ENCODE measurements at regions not wholly inside any gene's neighbourhood (a gene's known extent, or its start where the extent isn't known, plus 50 kb on each side); places are given as distances from the start of the nearest gene placed in this dataset.

DNA sequence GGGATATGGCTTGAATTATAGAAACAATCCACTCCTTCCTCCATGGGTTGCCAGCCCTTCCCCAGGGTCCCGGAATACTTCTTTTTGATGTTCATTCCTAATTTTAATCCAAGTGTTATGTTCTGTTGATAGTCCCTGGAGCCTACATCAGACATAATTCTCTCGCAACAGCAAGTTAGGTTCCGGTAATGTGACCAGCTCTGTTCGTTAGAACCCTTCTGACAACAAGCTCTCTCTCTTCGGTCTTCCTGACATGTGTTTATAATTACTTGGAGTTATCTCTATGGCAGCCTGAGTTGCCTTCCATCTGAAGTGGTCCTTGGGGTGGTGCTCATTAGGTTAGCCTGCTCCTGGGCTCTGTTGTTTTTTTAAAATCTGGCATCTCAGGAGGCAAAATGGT is 506.9 kb upstream of the JARID2 start:
- intact Hi-C loops (cut with DNase I) = no loop called here
- 81 to 87% (median 83%) methylated on average over 5 of the region's 5 CpGs for WGBS, 3 donors
- no peaks in the 10 kb centered on the region for H3K4me1 ChIP-seq (ENCODE audit: insufficient read depth)
- no peak for DNase-seq
- no peaks in the 10 kb centered on the region for H3K36me3 ChIP-seq
- no peak overlapping the region for H3K4me3 ChIP-seq
- no peaks in the 10 kb centered on the region for H3K27me3 ChIP-seq
- no peak for TF ChIP-seq EP300 (IDR thresholded peaks at IDR 0.05)
- TF ChIP-seq POLR2A (IDR thresholded peaks at IDR 0.05) = no peak
- no peak for TF ChIP-seq CTCF (IDR thresholded peaks at IDR 0.05)
- H3K9me3 ChIP-seq = no peaks in the 10 kb centered on the region
- no peak overlapping the region for H3K27ac ChIP-seq

DNA sequence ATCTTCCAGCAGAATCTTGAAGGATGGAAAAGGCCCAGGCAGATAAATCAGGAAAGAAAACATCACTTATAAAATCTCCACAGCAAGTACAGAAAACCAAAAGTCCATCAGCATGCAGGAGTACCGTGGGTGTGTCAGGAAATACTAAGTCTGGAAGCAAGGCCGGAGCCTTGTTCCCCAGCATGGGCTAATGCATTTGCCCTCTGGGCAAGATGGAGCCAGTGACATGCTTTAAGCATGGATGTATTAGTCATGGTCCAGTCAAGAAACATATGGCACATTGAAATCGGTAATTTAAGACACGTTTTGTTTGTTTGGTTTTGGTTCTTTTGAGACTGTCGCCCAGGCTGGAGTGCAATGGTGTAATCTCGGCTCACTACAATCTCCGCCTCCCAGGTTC is 506.0 kb upstream of the JARID2 start:
- no peaks in the 10 kb centered on the region for H3K36me3 ChIP-seq
- 80 to 92% (median 81%) methylated on average over 7 of the region's 7 CpGs for WGBS, 3 donors
- H3K27me3 ChIP-seq = no peaks in the 10 kb centered on the region
- no peaks in the 10 kb centered on the region for H3K4me1 ChIP-seq (ENCODE audit: insufficient read depth)
- no peak for TF ChIP-seq POLR2A (IDR thresholded peaks at IDR 0.05)
- H3K27ac ChIP-seq = no peak overlapping the region
- no peak overlapping the region for H3K4me3 ChIP-seq
- no peak for DNase-seq
- H3K9me3 ChIP-seq = no peaks in the 10 kb centered on the region
- intact Hi-C loops (cut with DNase I) = no loop called here

- H3K27me3 ChIP-seq = no peaks in the 10 kb centered on the region
- H3K4me1 ChIP-seq (ENCODE audit: insufficient read depth) = no peaks in the 10 kb centered on the region
- no peak overlapping the region for H3K4me3 ChIP-seq
- intact Hi-C loops (cut with DNase I) = no loop called here
- WGBS, 3 donors = 95 to 97% (median 96%) methylated on average over 2 of the region's 2 CpGs
- H3K36me3 ChIP-seq = no peaks in the 10 kb centered on the region
- no peaks in the 10 kb centered on the region for H3K9me3 ChIP-seq
- DNase-seq = no peak
- no peak overlapping the region for H3K27ac ChIP-seq
- no peak for TF ChIP-seq POLR2A (IDR thresholded peaks at IDR 0.05)
- TF ChIP-seq CTCF (IDR thresholded peaks at IDR 0.05) = no peak
- TF ChIP-seq EP300 (IDR thresholded peaks at IDR 0.05) = no peak
Observed at GRCh38 chr6:14742171-14742570, 503.7 kb upstream of the JARID2 start.

DNA sequence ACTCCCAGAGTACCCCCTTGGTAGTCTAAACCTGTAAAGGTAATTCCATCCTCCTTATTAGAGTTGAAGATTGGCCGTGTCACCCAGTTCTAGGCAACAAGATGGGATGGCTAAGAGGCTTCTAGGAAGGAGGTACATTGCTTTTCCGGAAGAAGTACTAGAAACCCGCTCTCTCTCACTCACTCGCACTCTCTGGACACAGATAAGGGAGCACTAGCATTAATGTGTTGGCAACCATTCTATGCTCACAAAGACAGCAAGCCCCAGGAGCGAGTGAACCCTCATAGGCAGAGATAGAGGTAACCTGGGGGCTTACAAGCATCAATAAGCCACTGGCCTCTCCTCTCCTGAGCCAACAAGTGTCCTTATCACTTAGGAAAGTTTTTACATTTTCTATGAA is 503.2 kb upstream of the JARID2 start:
- Histone ChIP-seq H3K4me1 (ENCODE audit: insufficient read depth) (no peaks in the 10 kb centered on the region), H3K9me3 (no peaks in the 10 kb centered on the region), H3K4me3 (no peak overlapping the region), H3K27me3 (no peaks in the 10 kb centered on the region), H3K36me3 (no peaks in the 10 kb centered on the region), H3K27ac (no peak overlapping the region)
- intact Hi-C loops (cut with DNase I) = no loop called here
- DNase-seq = no peak
- no peak for TF ChIP-seq POLR2A (IDR thresholded peaks at IDR 0.05)
- TF ChIP-seq EP300 (IDR thresholded peaks at IDR 0.05) = no peak
- no peak for TF ChIP-seq CTCF (IDR thresholded peaks at IDR 0.05)
- WGBS, 3 donors = 97 to 99% (median 97%) methylated on average over 5 of the region's 5 CpGs

DNA sequence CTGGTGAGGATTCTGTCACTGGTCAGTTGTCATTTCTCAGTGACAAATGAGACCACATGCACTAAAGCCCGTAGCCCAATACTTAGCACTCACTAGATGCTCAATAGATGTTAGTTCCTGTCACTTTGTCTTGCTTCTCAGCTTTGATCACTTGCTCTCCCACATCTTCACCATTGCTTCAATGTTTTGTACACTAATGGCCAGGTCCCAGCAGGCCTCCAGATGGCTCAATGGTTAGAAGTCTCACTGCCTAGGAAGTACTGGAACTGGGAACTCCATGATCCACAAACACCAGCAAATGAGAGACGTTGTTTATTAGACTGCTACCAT is 502.8 kb upstream of the JARID2 start:
- H3K36me3 ChIP-seq = no peaks in the 10 kb centered on the region
- H3K9me3 ChIP-seq = no peaks in the 10 kb centered on the region
- H3K4me3 ChIP-seq = no peak overlapping the region
- TF ChIP-seq CTCF (IDR thresholded peaks at IDR 0.05) (no peak), POLR2A (IDR thresholded peaks at IDR 0.05) (no peak), EP300 (IDR thresholded peaks at IDR 0.05) (no peak)
- WGBS, 3 donors = 89 to 93% (median 90%) methylated on average over 2 of the region's 2 CpGs
- H3K27me3 ChIP-seq = no peaks in the 10 kb centered on the region
- no peaks in the 10 kb centered on the region for H3K4me1 ChIP-seq (ENCODE audit: insufficient read depth)
- no peak overlapping the region for H3K27ac ChIP-seq
- intact Hi-C loops (cut with DNase I) = no loop called here
- DNase-seq = no peak
